Endothelial cell of umbilical vein (primary cell): ENCODE measurements at regions not wholly inside any gene's neighbourhood (a gene's known extent, or its start where the extent isn't known, plus 50 kb on each side); places are given as distances from the start of the nearest gene placed in this dataset.

ENCODE experiments used
- BruUV-seq: library from RNA; stranded (reverse); fragments of 400-500 nt; replicated peaks from 2 replicates; lab custom pipeline; 2021; lab: Mats Ljungman, UMichigan
- CTCF ChIA-PET: fragments of 300-600, 350-600 bp; sonication (Branson Sonifier 250); formaldehyde crosslinking; loops from one replicate; lab custom pipeline; 2021; ENCODE audit warnings: antibody characterized with exemption, inconsistent platforms; lab: Charles Lee
- POLR2A ChIA-PET: fragments of 300-600, 350-600 bp; sonication (Branson Sonifier 250); formaldehyde crosslinking; loops from one replicate; lab custom pipeline; 2021; ENCODE audit warnings: antibody characterized with exemption, inconsistent platforms; lab: Charles Lee
- DNase-seq: peaks from one replicate; pipeline ENCODE4 v3.0.0-alpha.2; 2011; ENCODE audit warnings: low read depth, low spot score
- FAIRE-seq: peaks from 2 replicates; lab custom pipeline; 2011; peaks lifted over from hg19 to GRCh38; lab: Jason Lieb, UNC
- H2AFZ ChIP-seq: 2 replicates; pipeline ENCODE4 v1.6.0; 2012; ENCODE audit warnings: low read depth, low read length, control low read depth, inconsistent platforms
- H3K27ac ChIP-seq: 2 replicates; pipeline ENCODE4 v1.5.1; 2011; ENCODE audit warnings: low read depth, mild to moderate bottlenecking, control low read depth, low read length, moderate library complexity; ENCODE audit not compliant: insufficient read depth
- H3K27me3 ChIP-seq, 2 experiments: 2 replicates each; pipeline versions ENCODE4 v1.6.0 to v1.6.1; 2011; ENCODE audit warnings: low read length in 2 of 2, mixed read lengths in 1 of 2; ENCODE audit not compliant: control insufficient read depth in 2 of 2, insufficient read depth in 2 of 2
- H3K36me3 ChIP-seq, 2 experiments: 2 replicates in 1 of 2; 3 replicates in 1 of 2; pipeline ENCODE4 v1.5.1; 2011; ENCODE audit warnings: low read length in 2 of 2, mild to moderate bottlenecking in 1 of 2, moderate library complexity in 1 of 2; ENCODE audit not compliant: control insufficient read depth in 2 of 2, insufficient read depth in 2 of 2; ENCODE audit errors: extremely low read depth in 1 of 2
- H3K4me1 ChIP-seq: 3 replicates; pipeline ENCODE4 v1.5.1; 2011; ENCODE audit warnings: mild to moderate bottlenecking, low read length; ENCODE audit not compliant: control insufficient read depth, insufficient read depth; ENCODE audit errors: extremely low read depth
- H3K4me2 ChIP-seq: 2 replicates; pipeline ENCODE4 v1.6.1; 2011; ENCODE audit warnings: low read length, control low read depth, mixed read lengths; ENCODE audit not compliant: insufficient read depth
- H3K4me3 ChIP-seq, 3 experiments: fragments of 200-600 bp in 1 of 3; sonication (generic), shearing (Covaris generic) in 1 of 3; replicated peaks in 1 of 3; 2 replicates each; pipeline ENCODE4 v1.5.1; 2011 to 2016; ENCODE audit warnings: control low read depth in 3 of 3, low read length in 3 of 3, mild to moderate bottlenecking in 2 of 3, inconsistent platforms in 1 of 3, low read depth in 1 of 3, moderate library complexity in 1 of 3; ENCODE audit not compliant: insufficient read depth in 1 of 3
- H3K79me2 ChIP-seq: 2 replicates; pipeline ENCODE4 v1.6.0; 2012; ENCODE audit warnings: low read length, inconsistent platforms; ENCODE audit not compliant: control insufficient read depth, insufficient read depth
- H3K9ac ChIP-seq: replicated peaks from 2 replicates; pipeline ENCODE3; 2011; ENCODE audit warnings: low read length, control low read depth; ENCODE audit not compliant: insufficient read depth; ENCODE audit errors: extremely low read depth
- H3K9me1 ChIP-seq: replicated peaks from 3 replicates; pipeline ENCODE4 v1.6.0; 2011; ENCODE audit warnings: mild to moderate bottlenecking, low read length; ENCODE audit not compliant: control insufficient read depth, insufficient read depth; ENCODE audit errors: extremely low read depth
- H3K9me3 ChIP-seq: replicated peaks from 2 replicates; pipeline ENCODE4 v1.5.1; 2012; ENCODE audit warnings: low read length, inconsistent platforms; ENCODE audit not compliant: control insufficient read depth, insufficient read depth
- H4K20me1 ChIP-seq: replicated peaks from 2 replicates; pipeline ENCODE3; 2011; ENCODE audit warnings: mild to moderate bottlenecking, low read length; ENCODE audit not compliant: control insufficient read depth, insufficient read depth; ENCODE audit errors: extremely low read depth
- EZH2 ChIP-seq: IDR thresholded peaks from 2 replicates; pipeline ENCODE4 v1.6.1; 2012; ENCODE audit warnings: borderline replicate concordance, low read depth, mild to moderate bottlenecking, moderate library complexity, low read length, inconsistent platforms; ENCODE audit not compliant: severe bottlenecking
- GATA2 ChIP-seq: IDR thresholded peaks from 2 replicates; pipeline ENCODE4 v1.7.0; 2011; ENCODE audit warnings: low read depth, mild to moderate bottlenecking, moderate library complexity, mixed read lengths, low read length; ENCODE audit not compliant: insufficient read length, insufficient read depth
- JUN ChIP-seq: IDR thresholded peaks from 2 replicates; pipeline ENCODE4 v1.6.1; 2011; ENCODE audit warnings: borderline replicate concordance, low read depth; ENCODE audit not compliant: insufficient read length, insufficient read depth
- POLR2A ChIP-seq: IDR thresholded peaks from 2 replicates; pipeline ENCODE4 v1.6.1; 2012; ENCODE audit warnings: low read depth, mild to moderate bottlenecking, control low read depth, low read length
- POLR2AphosphoS5 ChIP-seq: IDR thresholded peaks from 2 replicates; pipeline ENCODE4 v1.6.1; 2012; ENCODE audit warnings: low read depth, mild to moderate bottlenecking, control low read depth, low read length, moderate library complexity; ENCODE audit not compliant: insufficient read depth
- dilution Hi-C: fragments of 300-500 bp; cut with MboI; formaldehyde crosslinking; loops from one replicate; pipeline ENCODE4 v1.15.0; 2019; ENCODE audit warnings: low sequenced_read_pairs; ENCODE audit not compliant: extremely low pct_ligation_motif_present
- intact Hi-C: fragments of 100-400 bp; cut with micrococcal nuclease; formaldehyde crosslinking; loops from one replicate; pipeline ENCODE4 v1.10.0; 2022
- TF ChIP-seq, protein P1 (sequence below), 2 donors: IDR thresholded peaks; 1 replicate in 1 of 2; 2 replicates in 1 of 2; pipeline ENCODE4 v1.5.1; 2011; ENCODE audit warnings: low read length in 2 of 2, mild to moderate bottlenecking in 2 of 2, moderate library complexity in 2 of 2, control low read depth in 1 of 2, inconsistent platforms in 1 of 2, low read depth in 1 of 2; ENCODE audit not compliant: insufficient read depth in 1 of 2; ENCODE audit errors: extremely low read depth in 1 of 2
- TF ChIP-seq, protein P2 (sequence below): IDR thresholded peaks from 2 replicates; pipeline ENCODE4 v1.6.1; 2011; ENCODE audit not compliant: insufficient read depth, insufficient read length

DNA sequence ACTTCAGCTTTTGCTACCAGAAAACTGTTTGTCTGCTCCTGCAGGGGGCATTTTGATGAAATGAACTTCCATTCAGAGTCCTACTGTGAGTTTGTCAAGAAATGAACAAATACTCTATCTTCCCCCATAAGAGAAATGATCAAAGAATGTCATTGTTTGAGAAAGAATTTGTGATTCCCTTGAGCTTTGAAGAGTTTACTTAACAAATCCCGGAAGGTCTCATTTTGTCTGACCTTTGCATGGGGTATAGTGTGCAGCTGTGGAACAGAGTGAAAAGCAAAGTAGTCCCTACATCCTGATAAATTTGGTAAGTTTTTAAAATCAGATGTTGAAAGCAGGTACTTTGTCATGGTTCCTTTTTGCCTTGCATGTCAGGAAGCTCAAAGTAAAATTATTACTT is 178.0 kb downstream of the ABCC12 start:
- DNase-seq: no peak
- no peak overlapping the region for H3K27ac ChIP-seq
- no peaks in the 10 kb centered on the region for H3K27me3 ChIP-seq
- FAIRE-seq: no peak
- no peaks in the 10 kb centered on the region for H3K36me3 ChIP-seq
- POLR2A ChIA-PET: no interaction called here
- CTCF ChIA-PET: no interaction called here
- H3K4me1 ChIP-seq: no peaks in the 10 kb centered on the region
- TF ChIP-seq GATA2 (no peak), POLR2AphosphoS5 (no peak), JUN (no peak), EZH2 (no peak), POLR2A (no peak)
- TF ChIP-seq, protein P1, sequence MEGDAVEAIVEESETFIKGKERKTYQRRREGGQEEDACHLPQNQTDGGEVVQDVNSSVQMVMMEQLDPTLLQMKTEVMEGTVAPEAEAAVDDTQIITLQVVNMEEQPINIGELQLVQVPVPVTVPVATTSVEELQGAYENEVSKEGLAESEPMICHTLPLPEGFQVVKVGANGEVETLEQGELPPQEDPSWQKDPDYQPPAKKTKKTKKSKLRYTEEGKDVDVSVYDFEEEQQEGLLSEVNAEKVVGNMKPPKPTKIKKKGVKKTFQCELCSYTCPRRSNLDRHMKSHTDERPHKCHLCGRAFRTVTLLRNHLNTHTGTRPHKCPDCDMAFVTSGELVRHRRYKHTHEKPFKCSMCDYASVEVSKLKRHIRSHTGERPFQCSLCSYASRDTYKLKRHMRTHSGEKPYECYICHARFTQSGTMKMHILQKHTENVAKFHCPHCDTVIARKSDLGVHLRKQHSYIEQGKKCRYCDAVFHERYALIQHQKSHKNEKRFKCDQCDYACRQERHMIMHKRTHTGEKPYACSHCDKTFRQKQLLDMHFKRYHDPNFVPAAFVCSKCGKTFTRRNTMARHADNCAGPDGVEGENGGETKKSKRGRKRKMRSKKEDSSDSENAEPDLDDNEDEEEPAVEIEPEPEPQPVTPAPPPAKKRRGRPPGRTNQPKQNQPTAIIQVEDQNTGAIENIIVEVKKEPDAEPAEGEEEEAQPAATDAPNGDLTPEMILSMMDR (IDR thresholded peaks at IDR 0.05; ENCODE audit: extremely low read depth in 1 of 2, insufficient read depth in 1 of 2, low read depth in 1 of 2, low read length in 2 of 2): no peak
- TF ChIP-seq, protein P2, sequence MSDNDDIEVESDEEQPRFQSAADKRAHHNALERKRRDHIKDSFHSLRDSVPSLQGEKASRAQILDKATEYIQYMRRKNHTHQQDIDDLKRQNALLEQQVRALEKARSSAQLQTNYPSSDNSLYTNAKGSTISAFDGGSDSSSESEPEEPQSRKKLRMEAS: no peak
- H3K9ac ChIP-seq: no peak overlapping the region
- H3K9me3 ChIP-seq: no peaks in the 10 kb centered on the region
- no peak overlapping the region for H3K4me3 ChIP-seq
- H3K9me1 ChIP-seq: no peaks in the 10 kb centered on the region
- no peaks in the 10 kb centered on the region for H3K79me2 ChIP-seq
- BruUV-seq: no TSS peak
- H2AFZ ChIP-seq: no peak overlapping the region
- no peak overlapping the region for H3K4me2 ChIP-seq
- dilution Hi-C loops: no loop called here
- H4K20me1 ChIP-seq: no peaks in the 10 kb centered on the region
- intact Hi-C loops: no loop called here
